ENCODE measurements at regions not wholly inside any gene's neighbourhood (a gene's known extent, or its start where the extent isn't known, plus 50 kb on each side); places are given as distances from the start of the nearest gene placed in this dataset.

DNA sequence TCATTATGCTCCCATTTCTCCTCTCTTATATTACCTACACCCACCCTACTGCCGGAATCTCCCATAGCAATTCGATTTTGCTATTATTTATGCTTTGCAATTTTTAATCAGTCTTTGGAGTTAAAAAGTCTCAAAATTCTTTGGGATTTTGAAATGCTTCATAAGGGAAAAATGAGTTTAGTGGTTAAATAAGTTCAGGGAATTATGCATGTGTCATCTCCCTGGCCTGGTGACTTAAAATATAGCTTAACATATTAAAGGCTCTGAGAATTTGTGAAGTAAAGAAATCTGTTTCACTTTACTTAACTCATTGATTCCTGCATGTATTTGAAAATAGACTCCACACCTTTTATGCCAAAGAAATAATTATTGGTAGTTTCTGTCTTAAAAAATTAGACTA lies 185.1 kb upstream of the DIPK2B start:
- Histone ChIP-seq H3K79me2 (ENCODE audit: control insufficient read depth, insufficient read depth, low read length) (no peaks in the 10 kb centered on the region), H3K36me3 (ENCODE audit: control insufficient read depth in 2 of 2, extremely low read depth in 1 of 2, insufficient read depth in 2 of 2, low read length in 2 of 2) (no peaks in the 10 kb centered on the region), H3K27me3 (ENCODE audit: control insufficient read depth in 2 of 2, insufficient read depth in 2 of 2, low read length in 2 of 2) (no peaks in the 10 kb centered on the region), H3K9me3 (replicated peaks; ENCODE audit: control insufficient read depth, insufficient read depth, low read length) (no peaks in the 10 kb centered on the region), H2AFZ (ENCODE audit: low read depth, low read length) (no peak overlapping the region), H3K27ac (ENCODE audit: insufficient read depth, low read depth, low read length) (no peak overlapping the region), H3K4me2 (ENCODE audit: insufficient read depth, low read length) (no peak overlapping the region), H3K9me1 (replicated peaks; ENCODE audit: control insufficient read depth, extremely low read depth, insufficient read depth, low read length) (no peaks in the 10 kb centered on the region), H3K9ac (replicated peaks; ENCODE audit: extremely low read depth, insufficient read depth, low read length) (no peak overlapping the region), H3K4me1 (ENCODE audit: control insufficient read depth, extremely low read depth, insufficient read depth, low read length) (no peaks in the 10 kb centered on the region), H3K4me3 (replicated peaks in 1 of 3; ENCODE audit: insufficient read depth in 1 of 3, low read depth in 1 of 3, low read length in 3 of 3) (no peak overlapping the region), H4K20me1 (replicated peaks; ENCODE audit: control insufficient read depth, extremely low read depth, insufficient read depth, low read length) (no peaks in the 10 kb centered on the region)
- DNase-seq (ENCODE audit: low read depth, low spot score) (no peak), FAIRE-seq (no peak)
- BruUV-seq (replicated peaks), result no TSS peak
- intact Hi-C loops (cut with micrococcal nuclease) (no loop called here), dilution Hi-C loops (cut with MboI; ENCODE audit: extremely low pct_ligation_motif_present, low sequenced_read_pairs) (no loop called here)
- ChIA-PET POLR2A (no interaction called here), CTCF (no interaction called here)
- TF ChIP-seq, protein P1, sequence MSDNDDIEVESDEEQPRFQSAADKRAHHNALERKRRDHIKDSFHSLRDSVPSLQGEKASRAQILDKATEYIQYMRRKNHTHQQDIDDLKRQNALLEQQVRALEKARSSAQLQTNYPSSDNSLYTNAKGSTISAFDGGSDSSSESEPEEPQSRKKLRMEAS (IDR thresholded peaks at IDR 0.05; ENCODE audit: insufficient read depth, insufficient read length), result no peak
- TF ChIP-seq POLR2A (IDR thresholded peaks at IDR 0.05; ENCODE audit: low read depth, low read length), result no peak
- TF ChIP-seq, protein P2, sequence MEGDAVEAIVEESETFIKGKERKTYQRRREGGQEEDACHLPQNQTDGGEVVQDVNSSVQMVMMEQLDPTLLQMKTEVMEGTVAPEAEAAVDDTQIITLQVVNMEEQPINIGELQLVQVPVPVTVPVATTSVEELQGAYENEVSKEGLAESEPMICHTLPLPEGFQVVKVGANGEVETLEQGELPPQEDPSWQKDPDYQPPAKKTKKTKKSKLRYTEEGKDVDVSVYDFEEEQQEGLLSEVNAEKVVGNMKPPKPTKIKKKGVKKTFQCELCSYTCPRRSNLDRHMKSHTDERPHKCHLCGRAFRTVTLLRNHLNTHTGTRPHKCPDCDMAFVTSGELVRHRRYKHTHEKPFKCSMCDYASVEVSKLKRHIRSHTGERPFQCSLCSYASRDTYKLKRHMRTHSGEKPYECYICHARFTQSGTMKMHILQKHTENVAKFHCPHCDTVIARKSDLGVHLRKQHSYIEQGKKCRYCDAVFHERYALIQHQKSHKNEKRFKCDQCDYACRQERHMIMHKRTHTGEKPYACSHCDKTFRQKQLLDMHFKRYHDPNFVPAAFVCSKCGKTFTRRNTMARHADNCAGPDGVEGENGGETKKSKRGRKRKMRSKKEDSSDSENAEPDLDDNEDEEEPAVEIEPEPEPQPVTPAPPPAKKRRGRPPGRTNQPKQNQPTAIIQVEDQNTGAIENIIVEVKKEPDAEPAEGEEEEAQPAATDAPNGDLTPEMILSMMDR (IDR thresholded peaks at IDR 0.05; ENCODE audit: extremely low read depth in 1 of 2, insufficient read depth in 1 of 2, low read depth in 1 of 2, low read length in 2 of 2), result no peak
- no peak for TF ChIP-seq FOS (IDR thresholded peaks at IDR 0.05; ENCODE audit: borderline replicate concordance, insufficient read depth, low read length)
- TF ChIP-seq MYC (IDR thresholded peaks at IDR 0.05; ENCODE audit: low read depth, low read length), result no peak
- no peak for TF ChIP-seq POLR2AphosphoS5 (IDR thresholded peaks at IDR 0.05; ENCODE audit: insufficient read depth, low read depth, low read length)
- TF ChIP-seq EZH2 (IDR thresholded peaks at IDR 0.05; ENCODE audit: borderline replicate concordance, low read depth, low read length, severe bottlenecking), result no peak
- TF ChIP-seq GATA2 (IDR thresholded peaks at IDR 0.05; ENCODE audit: insufficient read depth, insufficient read length, low read depth, low read length), result no peak
- no peak for TF ChIP-seq JUN (IDR thresholded peaks at IDR 0.05; ENCODE audit: borderline replicate concordance, insufficient read depth, insufficient read length, low read depth)
